Activated CD4-positive, alpha-beta T cell treated with anti-CD3 and anti-CD28 coated beads, Interleukin-2, amount 50 U/mL, for 1 hour (primary cell): ENCODE measurements at regions not wholly inside any gene's neighbourhood (a gene's known extent, or its start where the extent isn't known, plus 50 kb on each side); places are given as distances from the start of the nearest gene placed in this dataset.
"Not testable (repeated sequence)": the region's sequence is repeated elsewhere in the genome, so short reads cannot be mapped to it uniquely, and the experiment has no call there.

ENCODE experiments used
- DNase-seq: peaks from one replicate; pipeline ENCODE4 v3.0.0-alpha.2; 2020

DNA sequence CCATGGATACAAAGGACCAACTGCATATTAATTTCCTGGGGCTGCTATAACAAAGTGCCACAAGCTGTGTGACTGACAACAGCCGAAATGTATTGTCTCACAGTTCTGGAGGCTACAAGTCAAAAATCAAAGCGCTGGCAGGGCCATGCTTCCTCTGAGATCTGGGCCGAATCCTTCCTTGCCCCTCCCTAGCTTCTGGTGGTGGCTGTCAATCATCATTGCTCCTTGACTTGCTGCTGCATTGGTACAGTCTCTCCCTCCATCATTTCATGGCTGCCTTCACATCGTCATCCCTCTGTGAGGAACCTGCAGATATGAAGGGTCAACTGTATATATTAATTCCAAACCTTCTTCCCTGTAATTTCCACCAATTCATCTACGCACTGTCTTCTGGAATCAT, 118.3 kb downstream of the EXOC5 start:
- DNase-seq, result no peak

DNA sequence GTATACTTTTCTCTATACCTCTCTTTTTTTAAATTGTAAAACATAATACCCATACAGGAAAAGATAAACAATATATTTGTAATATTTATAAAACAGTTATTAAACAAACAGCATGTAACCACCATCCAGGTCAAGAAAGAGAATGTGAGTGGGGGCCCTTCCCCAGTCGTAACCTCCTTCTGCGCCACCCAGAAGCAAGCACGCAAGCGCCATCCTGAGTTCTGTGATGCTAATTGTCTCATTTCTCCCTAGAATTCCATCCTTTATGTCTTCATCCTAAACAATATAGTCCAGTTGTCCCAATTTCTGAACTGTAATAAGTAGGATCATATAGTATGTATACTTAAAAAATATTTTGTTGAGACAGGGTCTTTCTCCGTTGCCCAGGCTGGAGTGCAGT, 129.5 kb downstream of the EXOC5 start:
- no peak for DNase-seq

DNA sequence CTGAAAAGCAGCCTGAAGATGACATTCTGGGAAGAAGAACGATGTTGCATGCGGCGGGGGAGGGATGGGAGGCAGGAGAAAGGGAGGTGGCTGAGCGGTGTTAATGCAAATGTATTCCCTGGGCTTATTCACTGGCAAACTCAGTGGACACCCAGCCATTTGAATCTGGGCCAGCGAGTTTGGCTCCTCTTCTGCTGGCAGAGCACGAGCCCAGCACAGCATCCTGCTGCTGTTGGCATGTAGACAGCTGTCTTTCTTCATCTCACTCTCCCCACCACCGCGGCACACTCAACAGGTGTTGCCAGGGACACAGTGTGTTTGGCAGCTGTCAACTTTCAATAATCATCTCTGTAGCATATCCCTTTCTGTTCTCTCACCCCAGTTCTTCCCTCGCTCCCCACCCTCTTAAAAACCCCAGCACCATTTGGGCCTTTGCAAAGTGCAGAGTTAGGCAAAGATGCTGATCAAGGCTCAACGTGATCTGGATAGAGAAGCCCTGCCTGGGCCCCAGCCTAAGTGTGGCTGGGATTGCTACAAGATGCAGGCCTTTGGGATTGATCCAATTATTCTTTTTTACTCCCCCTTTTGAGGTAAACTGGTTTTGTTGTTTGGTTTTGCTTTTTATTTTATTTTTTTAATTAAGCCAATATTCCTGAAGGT, 131.9 kb downstream of the EXOC5 start:
- no peak for DNase-seq

DNA sequence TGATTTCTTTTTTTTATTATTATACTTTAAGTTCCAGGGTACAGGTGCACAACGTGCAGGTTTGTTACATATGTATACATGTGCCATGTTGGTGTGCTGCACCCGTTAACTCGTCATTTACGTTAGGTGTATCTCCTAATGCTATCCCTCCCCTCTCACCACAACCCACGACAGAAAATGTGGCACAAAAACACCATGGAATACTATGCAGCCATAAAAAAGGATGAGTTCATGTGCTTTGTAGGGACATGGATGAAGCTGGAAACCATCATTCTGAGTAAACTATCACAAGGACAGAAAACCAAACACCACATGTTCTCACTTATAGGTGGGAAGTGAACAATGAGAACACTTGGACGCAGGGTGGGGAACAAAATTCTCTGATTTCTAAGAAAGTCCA, 140.9 kb downstream of the EXOC5 start:
- DNase-seq, result not testable (repeated sequence)

DNA sequence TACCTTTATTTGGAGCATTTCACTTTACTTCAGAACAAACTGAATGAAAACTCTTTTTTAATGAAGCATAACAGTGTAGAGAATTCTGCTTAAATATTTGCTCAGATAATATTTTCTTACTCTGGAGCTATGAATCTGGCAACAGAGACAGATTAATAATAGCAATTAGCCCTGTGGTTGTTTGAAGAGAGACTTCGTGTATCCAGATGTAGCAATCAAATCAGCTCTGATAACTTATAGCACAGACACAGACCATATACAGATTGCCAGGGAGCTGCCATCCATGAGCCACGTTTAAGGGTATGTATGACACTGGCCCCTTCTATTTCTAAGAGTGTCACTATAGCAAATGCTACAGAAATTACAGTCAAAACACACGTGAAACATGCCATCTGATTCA, 146.6 kb downstream of the EXOC5 start:
- no peak for DNase-seq

DNA sequence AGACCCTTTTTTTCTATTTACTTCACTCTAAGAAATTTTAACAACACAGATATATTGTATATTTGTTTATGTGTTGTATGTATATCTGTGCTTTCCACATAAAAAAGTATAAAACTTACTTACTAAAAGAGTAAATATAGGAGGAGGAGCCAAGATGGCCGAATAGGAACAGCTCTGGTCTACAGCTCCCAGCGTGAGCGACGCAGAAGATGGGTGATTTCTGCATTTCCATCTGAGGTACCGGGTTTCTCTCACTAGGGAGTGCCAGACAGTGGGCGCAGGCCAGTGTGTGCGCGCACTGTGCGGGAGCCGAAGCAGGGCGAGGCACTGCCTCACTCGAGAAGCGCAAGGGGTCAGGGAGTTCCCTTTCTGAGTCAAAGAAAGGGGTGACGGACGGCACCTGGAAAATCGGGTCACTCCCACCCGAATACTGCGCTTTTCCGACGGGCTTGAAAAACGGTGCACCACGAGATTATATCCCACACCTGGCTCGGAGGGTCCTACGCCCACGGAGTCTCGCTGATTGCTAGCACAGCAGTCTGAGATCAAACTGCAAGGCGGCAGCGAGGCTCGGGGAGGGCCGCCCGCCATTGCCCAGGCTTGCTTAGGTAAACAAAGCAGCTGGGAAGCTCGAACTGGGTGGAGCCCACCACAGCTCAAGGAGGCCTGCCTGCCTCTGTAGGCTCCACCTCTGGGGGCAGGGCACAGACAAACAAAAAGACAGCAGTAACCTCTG, 156.5 kb downstream of the EXOC5 start:
- DNase-seq, result not testable (repeated sequence)

DNA sequence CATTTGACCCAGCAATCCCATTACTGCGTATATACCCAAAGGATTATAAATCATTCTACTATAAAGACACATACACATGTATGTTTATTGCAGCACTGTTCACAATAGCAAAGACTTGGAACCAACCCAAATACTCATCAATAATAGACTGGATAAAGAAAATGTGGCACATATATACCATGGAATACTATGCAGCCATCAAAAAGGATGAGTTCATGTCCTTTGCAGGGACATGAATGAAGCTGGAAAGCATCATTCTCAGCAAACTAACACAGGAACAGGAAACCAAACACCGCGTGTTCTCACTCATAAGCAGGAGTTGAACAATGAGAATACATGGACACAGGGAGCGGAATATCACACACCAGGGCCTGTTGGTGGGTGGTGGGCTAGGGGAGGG, 158.3 kb downstream of the EXOC5 start:
- DNase-seq, result not testable (repeated sequence)

DNA sequence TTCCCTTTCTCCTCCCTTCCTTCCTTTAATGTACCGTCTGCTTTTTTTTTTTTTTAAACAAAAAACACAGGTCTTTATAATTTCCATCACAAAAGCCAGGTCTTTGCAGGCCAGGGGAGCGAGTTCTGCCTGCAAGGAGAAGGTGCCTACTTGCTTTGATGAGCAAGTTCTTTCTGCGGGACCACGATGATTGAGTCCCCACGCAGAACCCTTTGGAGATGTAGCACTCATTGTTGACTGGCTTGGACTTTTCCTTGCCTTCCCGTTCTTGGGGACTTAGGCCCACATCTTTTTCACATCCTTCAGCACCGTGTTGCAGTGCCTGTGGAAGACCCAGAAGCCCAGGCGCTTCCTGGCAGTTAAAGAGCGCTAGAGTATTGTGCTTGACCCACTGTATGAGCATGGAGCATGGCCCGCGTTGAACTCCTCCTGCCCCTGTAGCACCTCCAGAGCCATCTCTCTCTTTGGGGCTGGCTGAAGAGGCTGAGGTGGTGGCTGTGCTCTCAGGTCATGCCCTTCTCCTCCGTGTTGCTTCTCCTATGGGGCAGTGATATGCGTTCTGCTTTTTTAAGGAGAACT, 177.6 kb downstream of the EXOC5 start:
- DNase-seq, result no peak

DNA sequence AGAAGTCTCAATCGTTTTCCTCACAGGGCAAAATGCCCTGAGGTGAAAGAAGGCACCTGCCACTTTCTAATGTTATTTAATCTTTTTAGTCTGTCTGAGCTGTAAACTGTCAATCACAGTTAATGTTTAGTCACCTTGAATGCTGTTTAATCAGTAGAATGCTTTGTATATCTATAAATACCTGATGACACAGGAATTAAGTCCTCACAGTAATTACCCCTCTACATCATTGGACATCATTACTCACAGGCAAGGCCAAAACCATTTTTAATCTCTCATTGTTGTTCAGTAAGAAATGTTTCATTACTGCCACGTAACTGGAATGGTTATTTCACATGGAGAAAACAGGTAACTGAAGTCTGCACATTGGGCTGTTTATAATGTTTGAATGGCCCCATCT, 178.8 kb downstream of the EXOC5 start:
- DNase-seq, result no peak

DNA sequence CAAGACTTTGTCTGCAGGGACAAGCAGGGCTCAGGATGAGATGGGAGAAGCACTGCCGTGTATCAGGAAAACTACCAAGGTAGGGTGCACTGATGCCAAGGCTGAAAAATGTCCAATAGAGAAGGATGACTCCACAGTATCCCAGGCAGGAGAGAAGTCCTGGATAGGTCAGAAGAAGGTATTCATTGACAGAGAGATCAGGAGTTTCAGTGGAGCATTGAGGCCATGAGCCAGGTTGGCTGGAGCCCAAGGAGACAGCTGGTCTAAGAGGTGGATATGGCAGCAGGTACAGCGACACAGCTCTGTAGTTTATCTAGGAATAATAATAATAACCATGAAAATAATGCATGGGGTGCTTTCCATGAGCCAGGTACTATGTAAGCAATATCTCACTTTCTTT, 180.9 kb downstream of the EXOC5 start:
- DNase-seq, result no peak

DNA sequence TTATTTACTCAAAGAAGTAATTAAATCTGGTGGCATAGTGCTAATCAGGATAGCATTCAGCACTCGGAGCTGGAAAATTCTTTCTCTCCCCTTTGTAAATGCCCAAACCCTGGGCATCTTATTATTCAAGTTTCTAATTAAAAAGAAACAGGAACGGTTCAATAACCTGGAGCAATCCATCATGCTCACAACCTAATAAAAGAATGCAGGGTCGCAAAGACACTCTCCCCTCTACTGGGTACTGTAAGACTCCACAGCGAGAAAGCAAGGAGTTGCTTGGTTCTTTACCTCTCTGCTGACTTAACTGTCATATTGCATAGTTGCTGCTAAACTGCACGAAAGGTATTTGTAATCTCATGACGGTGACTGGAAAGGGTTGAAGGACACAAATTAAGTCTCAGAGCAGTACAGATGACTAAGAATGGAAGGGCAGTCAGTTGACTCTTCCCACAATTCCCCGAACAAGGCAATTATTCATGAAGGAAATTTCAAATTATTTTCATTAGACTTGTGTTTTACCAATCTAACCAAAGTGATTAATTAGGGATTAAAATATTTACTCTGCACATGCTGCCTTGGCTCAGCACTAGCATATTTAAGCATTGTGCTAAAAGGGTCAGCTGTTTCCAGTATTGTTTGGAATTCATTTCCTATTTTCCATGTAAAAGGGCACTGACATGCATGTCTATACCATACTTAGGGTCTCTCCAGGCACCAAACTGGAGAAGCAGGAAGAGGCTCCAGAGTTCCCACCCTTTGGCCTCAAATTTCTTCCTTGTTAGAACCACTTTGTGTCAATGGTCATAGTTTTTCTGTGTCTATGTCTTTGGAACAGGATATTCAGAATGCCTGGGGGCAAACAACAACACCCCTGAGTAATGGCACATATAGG, 182.2 kb downstream of the EXOC5 start:
- DNase-seq, result no peak

DNA sequence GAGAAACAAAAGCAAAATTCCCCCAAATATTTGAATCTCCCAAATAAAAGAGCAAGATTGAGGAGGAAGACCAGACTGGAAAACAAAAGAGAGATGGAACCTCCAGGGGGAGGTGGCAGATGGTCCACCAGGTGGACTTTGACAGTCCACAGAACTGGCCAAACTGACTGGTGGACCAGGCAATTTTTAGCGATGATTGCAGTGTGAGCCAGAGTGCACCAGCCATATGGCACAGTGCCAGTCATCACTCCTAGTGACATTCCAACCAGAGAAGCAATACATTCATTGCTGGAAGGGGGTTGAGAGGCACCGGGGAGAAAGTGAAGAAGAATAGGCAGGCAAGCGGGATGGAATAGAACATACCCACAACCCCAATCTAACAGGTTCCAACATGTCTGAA, 182.9 kb downstream of the EXOC5 start:
- DNase-seq, result no peak

DNA sequence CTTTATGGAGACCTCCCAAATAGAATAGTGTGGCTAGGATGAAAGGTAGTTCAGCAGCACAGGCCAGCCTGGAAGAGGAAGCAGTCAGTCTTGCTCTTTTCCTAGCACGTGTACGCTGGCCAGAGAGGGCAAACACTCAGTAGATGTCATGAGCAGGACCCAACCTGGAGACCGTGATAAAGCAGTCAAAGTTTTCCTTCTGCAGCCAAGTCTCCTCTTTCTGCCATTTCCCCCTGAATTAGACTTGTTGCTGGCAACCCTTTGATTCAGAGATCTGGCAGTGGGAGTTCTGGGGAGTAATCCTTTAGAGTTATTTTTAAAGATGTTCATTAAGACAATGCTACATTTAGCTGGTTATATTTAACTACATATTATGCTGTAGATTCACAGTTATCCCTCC, 183.7 kb downstream of the EXOC5 start:
- DNase-seq, result no peak

DNA sequence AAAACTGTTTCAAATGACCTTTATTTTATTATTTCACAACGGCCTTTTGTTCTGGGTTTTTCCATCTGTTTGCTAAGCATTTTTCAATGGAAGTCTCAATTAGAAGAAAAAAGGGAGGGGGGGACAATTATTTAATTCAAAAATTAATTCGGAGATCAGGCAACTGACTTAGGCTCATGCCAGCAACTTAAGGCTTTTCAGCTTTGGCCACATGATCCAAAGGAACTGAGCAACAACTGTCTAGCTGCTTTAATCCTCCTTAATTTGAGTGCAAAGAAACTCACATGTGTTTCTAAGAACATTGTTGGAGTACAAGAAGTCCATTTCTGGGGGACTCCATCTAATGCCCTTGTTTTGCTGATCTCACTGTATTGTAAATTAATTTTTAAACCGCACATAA, 188.0 kb downstream of the EXOC5 start:
- no peak for DNase-seq

DNA sequence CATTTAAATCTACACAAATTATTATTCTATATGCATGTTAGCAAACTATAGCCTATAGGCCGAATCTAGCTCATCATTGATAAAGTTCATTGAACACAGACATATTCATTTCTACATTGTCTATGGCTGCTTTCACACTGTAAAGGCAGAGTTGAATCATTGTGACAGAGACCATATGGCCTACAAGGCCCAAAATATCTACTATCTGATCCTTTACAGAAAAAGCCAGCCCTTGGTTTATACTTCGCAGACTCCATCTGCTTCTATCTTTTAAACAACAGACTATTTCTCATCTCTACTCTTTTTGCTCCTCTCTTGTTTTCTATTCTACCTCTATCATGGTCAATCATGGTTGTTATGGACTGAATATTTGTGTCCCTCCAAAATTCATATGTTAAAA, 190.7 kb downstream of the EXOC5 start:
- no peak for DNase-seq

DNA sequence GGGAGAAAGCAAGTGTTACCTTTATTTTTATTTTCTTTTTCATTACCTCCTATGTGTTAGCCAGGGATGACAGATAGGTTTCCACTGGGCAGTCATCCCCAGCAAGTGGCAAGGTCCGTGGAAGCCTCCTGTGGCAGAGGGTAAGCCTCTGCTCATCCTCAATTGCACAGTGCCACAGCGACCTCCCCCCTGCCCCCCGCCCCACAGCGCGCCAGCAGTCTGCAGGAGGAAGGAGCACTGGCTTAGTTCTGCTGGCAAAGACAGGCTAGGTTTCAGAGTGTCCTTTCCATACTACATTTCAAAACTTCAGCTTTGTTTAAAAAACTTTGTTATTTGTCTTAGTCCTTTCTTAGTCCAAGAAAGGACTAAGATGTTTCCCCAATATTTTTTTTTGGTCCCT, 194.7 kb downstream of the EXOC5 start:
- DNase-seq, result no peak

DNA sequence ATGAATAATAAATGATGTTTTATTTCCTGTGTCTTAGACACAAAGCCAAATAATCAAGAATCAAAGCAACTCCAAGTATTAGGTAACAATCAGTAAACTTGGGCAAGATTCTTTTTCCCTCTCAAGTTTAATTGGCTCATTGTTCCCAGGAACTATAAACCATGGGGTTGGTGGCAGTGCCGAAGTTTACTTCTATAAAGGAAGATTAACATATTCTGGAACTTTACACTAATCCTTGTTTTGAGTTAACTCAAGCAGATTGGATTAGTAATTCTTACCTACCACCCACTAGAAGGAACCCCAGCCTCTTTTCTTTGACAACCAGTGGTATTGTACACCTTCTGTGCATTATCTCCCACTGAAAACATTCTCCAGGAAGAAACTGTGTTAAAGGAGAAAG, 197.1 kb downstream of the EXOC5 start:
- DNase-seq, result no peak

DNA sequence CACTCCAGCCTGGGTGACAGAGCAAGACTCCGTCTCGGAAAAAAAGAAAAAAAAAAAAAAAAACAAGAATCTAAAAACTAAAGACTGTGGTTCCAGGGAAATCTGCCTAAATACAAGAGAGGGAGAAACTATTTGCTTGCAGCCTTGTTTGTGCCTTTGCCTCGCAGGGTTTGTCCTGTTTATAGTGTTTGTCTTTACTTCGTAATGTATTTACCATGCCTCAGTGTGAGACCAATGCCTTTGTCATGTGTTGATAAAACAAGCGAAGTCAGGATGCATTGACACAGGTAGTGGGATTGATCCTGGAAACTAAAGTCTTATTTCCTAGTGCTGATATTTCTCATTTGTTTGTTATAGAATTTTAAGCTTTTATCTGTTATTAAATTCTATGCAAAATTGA, 199.0 kb downstream of the EXOC5 start:
- no peak for DNase-seq

DNA sequence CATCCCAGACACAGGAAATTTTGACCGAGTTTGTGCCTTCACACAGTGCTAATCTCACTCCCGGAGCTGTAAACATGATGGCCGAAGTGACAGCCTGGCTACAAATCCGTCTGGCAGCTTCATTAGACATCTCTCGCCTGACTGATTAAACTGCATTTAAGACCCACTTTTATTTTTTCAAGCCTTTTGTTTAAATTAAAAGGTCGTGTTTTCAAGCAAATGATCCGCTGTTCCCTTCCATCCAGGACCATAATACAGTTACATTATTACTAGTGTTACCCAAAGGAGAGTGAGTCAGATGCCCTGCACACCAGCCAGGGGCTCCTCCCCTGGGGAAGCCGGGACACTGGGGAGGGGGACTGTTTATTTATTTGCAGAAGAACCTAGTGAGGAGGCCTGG, 200.2 kb downstream of the EXOC5 start:
- no peak for DNase-seq

DNA sequence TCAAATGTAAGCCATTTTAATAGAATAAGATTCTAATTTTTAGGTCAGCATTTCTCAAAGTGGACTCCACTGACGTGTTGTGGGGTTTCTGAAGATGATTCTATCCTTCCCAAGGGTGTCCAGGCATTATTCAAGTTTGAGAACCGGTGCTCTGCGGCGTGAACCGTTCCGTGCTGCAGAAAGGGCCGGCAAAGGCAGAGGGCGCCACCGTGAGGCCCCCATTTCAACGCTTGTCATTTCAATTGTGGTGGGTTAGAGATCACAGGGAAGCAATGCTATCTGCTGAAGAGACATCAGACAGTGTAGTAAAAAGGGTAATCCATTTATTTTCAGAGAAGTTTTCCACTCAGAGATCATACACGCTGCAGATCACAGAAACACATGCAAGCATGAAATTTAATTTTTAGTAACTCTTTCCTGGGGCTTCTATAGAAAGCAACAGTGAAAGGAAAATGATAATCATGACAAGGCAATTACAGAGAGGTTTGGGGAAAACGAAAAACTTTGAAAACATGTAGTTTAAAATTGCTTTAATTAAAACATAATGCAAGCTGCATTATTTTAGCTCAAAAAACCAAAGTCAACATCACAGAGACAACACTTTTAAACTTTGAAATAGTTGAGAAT, 201.7 kb downstream of the EXOC5 start:
- DNase-seq, result peak; percentile 1

DNA sequence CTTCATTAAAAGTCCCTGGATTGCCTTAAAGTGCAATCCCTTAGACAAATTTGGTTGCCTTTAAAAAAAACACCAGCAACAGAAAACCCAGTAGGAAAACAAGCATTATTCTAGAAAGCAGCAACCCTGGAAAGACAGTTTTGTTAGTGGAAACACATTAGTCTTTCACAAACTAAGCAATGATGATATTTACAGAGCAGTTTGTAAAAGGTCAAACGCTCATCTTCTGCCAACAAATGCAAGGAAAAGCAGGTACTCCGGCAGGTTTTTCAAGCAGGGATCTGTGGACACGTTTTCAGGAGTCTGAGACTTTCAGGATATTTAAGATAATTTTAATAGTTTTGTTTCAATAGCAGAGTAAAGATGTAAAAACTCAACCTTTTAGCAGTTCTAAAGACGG, 202.2 kb downstream of the EXOC5 start:
- no peak for DNase-seq

DNA sequence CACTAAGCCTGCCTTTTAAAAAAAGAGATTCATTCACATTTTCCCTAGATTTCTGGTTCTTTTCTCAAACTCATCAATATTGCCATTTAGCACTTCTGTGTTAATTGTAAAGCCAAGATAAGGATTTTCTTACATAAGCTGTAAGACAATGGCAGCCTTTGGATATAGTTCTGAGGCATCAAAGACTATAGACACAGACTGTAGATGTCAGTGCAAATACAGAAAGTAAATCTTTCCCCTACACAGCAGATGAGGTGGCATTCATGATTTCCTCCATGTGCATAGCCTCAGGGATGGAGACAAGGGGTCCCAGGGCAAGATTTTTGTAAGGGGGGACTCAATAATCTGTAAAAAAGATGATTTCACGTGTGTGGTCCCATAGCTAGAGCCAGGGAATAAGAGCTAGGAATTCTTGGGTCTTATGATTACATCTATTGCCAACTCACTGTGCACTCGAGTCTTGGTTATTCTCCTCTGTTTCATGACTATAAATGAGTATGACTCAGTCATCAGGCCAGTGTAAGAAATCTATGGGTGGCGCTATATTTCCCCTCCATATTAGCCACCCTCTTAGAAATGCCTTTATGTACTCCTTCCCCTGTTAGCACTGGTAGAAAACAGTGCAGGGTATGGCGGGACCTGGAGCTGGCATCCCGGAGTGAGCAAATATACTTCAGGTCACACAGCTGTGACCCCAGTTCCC, 207.5 kb downstream of the EXOC5 start:
- no peak for DNase-seq
